Astrocyte of the cerebellum (primary cell): ENCODE measurements at regions not wholly inside any gene's neighbourhood (a gene's known extent, or its start where the extent isn't known, plus 50 kb on each side); places are given as distances from the start of the nearest gene placed in this dataset.
"Not testable (repeated sequence)": the region's sequence is repeated elsewhere in the genome, so short reads cannot be mapped to it uniquely, and the experiment has no call there.

Experiments used
- DNase-seq: peaks from one replicate; pipeline ENCODE4 v3.0.0-alpha.2; 2011; ENCODE audit warnings: low read depth
- H3K4me3 ChIP-seq: 2 replicates; pipeline ENCODE4 v1.5.1; 2011; ENCODE audit warnings: mild to moderate bottlenecking, low read depth, low read length, moderate library complexity
- in situ Hi-C: cut with HindIII; loops from 2 replicates; pipeline ENCODE4 v1.10.0; 2017; ENCODE audit warnings: low sequenced_read_pairs
- TF ChIP-seq, protein P1 (sequence below): IDR thresholded peaks from 2 replicates; pipeline ENCODE4 v1.5.1; 2012; ENCODE audit warnings: low read length, low read depth, moderate library complexity, mild to moderate bottlenecking; ENCODE audit errors: missing control alignments

DNA sequence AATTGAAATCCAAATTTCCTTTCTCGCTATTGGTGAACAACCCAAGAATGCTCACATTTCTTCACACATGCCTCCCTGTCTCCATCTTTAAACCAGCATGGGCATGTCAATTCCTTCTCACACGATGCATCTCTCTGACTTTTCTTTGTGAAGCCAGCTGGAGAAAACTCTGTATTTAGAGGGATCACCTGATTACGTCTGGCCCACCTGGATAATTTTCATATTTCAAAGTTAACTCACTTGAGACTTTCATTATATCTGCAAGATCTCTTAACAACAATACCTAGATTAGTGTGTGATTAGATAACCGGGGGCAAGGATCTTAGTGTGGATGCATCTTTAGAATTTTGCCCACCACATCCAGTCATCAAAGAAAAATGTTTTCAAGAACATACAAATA lies 164.0 kb downstream of the TMEM47 start:
- TF ChIP-seq, protein P1, sequence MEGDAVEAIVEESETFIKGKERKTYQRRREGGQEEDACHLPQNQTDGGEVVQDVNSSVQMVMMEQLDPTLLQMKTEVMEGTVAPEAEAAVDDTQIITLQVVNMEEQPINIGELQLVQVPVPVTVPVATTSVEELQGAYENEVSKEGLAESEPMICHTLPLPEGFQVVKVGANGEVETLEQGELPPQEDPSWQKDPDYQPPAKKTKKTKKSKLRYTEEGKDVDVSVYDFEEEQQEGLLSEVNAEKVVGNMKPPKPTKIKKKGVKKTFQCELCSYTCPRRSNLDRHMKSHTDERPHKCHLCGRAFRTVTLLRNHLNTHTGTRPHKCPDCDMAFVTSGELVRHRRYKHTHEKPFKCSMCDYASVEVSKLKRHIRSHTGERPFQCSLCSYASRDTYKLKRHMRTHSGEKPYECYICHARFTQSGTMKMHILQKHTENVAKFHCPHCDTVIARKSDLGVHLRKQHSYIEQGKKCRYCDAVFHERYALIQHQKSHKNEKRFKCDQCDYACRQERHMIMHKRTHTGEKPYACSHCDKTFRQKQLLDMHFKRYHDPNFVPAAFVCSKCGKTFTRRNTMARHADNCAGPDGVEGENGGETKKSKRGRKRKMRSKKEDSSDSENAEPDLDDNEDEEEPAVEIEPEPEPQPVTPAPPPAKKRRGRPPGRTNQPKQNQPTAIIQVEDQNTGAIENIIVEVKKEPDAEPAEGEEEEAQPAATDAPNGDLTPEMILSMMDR = no peak
- in situ Hi-C loops = no loop called here
- no peak overlapping the region for H3K4me3 ChIP-seq
- no peak for DNase-seq

DNA sequence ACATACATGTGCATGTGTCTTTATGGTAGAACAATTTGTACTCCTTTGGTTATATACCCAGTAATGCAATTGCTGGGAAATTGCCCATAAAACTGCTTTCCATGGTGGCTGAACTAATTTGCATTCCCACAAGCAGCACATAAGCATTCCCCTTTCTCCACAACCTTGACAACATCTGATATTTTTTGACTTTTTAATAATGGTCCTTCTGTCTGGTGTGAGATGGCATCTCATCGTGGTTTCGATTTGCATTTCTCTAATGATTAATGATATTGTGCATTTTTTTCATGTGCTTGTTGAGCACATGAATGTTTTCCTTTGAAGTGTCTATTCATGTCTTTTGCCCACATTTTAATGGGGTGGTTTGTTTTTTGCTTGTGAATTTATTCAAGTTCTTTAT lies 166.0 kb downstream of the TMEM47 start:
- H3K4me3 ChIP-seq = no peak overlapping the region
- DNase-seq = peak; percentile 1
- in situ Hi-C loops = no loop called here
- TF ChIP-seq, protein P1 = no peak

DNA sequence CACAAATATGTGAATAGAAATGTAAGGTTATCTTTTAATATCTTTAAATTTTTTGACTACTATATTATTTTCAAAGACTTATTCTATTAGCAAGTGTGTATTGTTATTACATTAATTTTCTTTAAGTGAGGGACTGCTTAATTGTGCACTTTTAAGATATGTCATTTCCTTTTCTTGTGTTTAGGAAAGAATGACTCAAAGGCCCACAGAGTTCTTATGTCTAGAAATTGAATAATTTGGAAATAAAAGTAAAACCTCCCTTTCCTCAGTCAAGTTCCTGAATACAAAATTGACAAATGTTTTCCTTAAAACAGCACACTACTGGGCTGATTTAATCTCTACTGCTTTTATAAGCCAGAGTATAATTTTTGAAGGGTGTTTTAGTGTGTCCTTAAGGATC lies 169.7 kb downstream of the TMEM47 start:
- no peak for DNase-seq
- TF ChIP-seq, protein P1 = no peak
- in situ Hi-C loops = no loop called here
- no peak overlapping the region for H3K4me3 ChIP-seq

DNA sequence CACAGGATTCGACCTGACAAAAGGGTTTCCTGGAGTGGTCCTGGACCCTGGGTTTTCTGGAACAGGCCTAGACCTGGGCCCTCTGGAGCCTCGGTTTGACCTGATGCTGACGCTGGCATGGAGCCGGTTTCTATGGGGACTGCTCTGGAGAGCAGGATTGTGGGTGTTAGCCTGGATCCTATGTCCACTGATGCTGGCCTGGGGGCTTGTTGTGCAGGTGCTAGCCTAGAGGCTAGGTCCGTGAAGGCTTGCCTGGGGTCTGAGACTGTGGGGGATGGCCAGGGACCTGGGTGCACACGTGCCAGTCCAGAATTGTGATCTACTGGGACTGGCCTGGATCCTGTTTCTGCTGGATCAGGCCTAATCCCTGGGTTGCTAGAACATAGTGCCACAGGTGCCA lies 173.1 kb downstream of the TMEM47 start:
- in situ Hi-C loops = no loop called here
- DNase-seq = no peak
- no peak overlapping the region for H3K4me3 ChIP-seq
- TF ChIP-seq, protein P1 = no peak

DNA sequence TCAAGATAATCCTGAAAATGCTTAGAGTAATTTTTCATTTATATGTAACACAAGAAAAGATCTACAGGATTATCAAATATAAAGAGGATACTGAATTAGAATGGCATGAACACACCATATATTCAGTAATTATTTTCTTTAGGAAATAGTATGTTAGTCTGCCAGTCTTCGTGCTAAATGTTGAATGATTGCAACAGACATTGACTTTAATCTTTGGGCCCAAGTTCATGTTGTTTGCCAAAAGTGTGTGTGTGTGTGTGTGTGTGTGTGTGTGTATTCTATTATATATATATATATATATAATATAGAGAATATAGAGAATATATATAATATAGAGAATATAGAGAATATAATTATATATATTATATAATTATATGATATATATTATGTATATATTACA lies 186.6 kb downstream of the TMEM47 start:
- no peak for DNase-seq
- no peak overlapping the region for H3K4me3 ChIP-seq
- TF ChIP-seq, protein P1 = no peak
- in situ Hi-C loops = no loop called here

DNA sequence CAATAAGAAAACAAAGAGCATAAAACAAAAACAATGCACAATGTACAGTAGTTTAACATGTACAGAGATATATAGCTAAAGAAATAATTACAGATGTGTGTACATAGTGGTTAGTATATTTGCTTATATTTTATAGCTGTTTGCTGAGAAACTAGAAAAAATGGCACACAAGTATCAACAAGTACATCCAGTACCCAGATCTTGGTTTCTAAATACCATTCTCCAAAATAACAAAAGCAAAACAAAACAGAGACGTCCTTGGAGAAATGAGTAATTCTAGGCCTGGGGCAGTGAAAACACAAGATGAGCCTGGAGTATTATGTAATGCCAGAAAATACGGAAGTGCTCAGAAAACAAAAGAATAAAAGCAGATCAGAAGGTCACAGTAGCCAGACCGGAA lies 189.6 kb downstream of the TMEM47 start:
- no peak for DNase-seq
- TF ChIP-seq, protein P1 = no peak

DNA sequence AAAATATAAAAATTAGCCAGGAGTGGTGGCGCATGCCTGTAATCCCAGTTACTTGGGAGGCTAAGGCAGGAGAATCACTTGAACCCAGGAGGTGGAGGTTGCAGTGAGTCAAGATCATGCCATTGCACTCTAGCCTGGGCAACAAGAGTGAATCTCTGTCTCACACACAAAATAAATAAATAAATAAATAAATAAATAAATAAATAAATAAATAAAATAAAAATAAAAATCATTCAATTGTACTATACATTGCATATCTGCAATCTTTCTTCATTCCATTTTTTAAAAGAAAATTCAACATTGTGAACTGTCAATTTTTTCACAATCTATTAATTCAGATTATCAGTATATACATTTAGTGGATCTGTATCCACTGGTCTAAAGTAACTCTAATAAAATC lies 193.9 kb downstream of the TMEM47 start:
- DNase-seq, in situ Hi-C loops, H3K4me3 ChIP-seq: not testable (repeated sequence)

More for the DNA sequence above, 189.6 kb downstream of the TMEM47 start:
- no peak overlapping the region for H3K4me3 ChIP-seq
- in situ Hi-C loops = no loop called here

DNA sequence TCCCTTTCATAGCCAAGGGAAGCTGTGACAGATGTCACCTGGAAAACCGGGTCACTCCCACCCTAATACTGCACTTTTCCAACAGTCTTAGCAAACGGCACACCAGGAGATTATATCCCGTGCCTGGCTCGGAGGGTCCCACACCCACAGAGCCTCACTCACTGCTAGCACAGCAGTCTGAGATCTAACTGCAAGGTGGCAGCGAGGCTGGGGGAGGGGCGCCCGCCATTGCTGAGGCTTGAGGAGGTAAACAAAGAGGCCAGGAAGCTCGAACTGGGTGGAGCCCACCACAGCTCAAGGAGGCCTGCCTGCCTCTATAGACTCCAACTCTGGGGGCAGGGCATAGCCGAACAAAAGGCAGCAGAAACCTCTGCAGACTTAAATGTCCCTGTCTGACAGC lies 199.2 kb downstream of the TMEM47 start:
- H3K4me3 ChIP-seq, DNase-seq, in situ Hi-C loops: not testable (repeated sequence)
